ENCODE measurements at regions not wholly inside any gene's neighbourhood (a gene's known extent, or its start where the extent isn't known, plus 50 kb on each side); places are given as distances from the start of the nearest gene placed in this dataset.

DNA sequence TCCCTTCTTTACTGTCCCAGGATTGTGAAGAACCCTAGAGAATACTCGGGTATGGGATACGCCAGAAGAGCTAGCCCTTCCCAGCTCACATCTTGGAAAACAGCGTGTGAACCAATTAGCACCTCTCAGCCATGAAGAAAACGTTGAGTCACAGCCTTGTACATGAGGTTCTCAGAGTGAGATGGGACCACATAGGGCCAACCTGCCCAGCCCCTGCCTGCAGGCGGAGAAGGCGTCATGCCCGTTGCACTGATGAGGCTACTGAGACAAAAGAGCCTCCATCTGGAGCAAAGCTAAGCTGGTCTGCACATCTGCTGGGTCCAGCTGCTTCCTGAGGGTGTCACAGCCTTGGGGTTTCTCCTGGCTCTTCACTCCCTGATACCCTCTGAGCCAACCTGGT is 92.2 kb downstream of the LBH start:
- H3K9me3 ChIP-seq (ENCODE audit: insufficient read depth, low read length) = no peaks in the 10 kb centered on the region
- no peaks in the 10 kb centered on the region for H3K27me3 ChIP-seq (ENCODE audit: low read length)
- no peak overlapping the region for H2AFZ ChIP-seq (ENCODE audit: low read depth, low read length, severe bottlenecking)
- H3K4me2 ChIP-seq (ENCODE audit: low read depth, low read length, poor library complexity, severe bottlenecking) = no peak overlapping the region
- H4K20me1 ChIP-seq (ENCODE audit: low read depth, low read length) = no peaks in the 10 kb centered on the region
- no peak overlapping the region for H3K4me3 ChIP-seq (ENCODE audit: insufficient read depth, low read length, poor library complexity, severe bottlenecking)
- no peaks in the 10 kb centered on the region for H3K36me3 ChIP-seq (ENCODE audit: low read length)
- TF ChIP-seq CTCF (IDR thresholded peaks at IDR 0.05; ENCODE audit: insufficient read depth, low read length, poor library complexity, severe bottlenecking) = no peak
- TF ChIP-seq EZH2phosphoT487 (conservative IDR thresholded peaks at IDR 0.05; ENCODE audit: low read length) = no peak
- no peaks in the 10 kb centered on the region for H3F3A ChIP-seq (ENCODE audit: insufficient read depth)
- H3K79me2 ChIP-seq (ENCODE audit: insufficient read depth, low read length) = no peaks in the 10 kb centered on the region
- H3K9ac ChIP-seq (ENCODE audit: low read length) = no peak overlapping the region
- H3K9me2 ChIP-seq (replicated peaks; ENCODE audit: insufficient read depth, low read length) = no peaks in the 10 kb centered on the region
- H3K27ac ChIP-seq (ENCODE audit: low read depth, low read length) = no peak overlapping the region

GRCh38 chr2:30324245-30324908 is 93.0 kb downstream of the LBH start:
- Histone ChIP-seq H4K20me1 (ENCODE audit: low read depth, low read length) (no peaks in the 10 kb centered on the region), H3K9me2 (replicated peaks; ENCODE audit: insufficient read depth, low read length) (no peaks in the 10 kb centered on the region), H2AFZ (ENCODE audit: low read depth, low read length, severe bottlenecking) (no peak overlapping the region), H3K9ac (ENCODE audit: low read length) (no peak overlapping the region), H3K4me2 (ENCODE audit: low read depth, low read length, poor library complexity, severe bottlenecking) (no peak overlapping the region), H3K36me3 (ENCODE audit: low read length) (no peaks in the 10 kb centered on the region), H3K9me3 (ENCODE audit: insufficient read depth, low read length) (no peaks in the 10 kb centered on the region), H3K27ac (ENCODE audit: low read depth, low read length) (no peak overlapping the region), H3K79me2 (ENCODE audit: insufficient read depth, low read length) (no peaks in the 10 kb centered on the region), H3K27me3 (ENCODE audit: low read length) (no peaks in the 10 kb centered on the region), H3F3A (ENCODE audit: insufficient read depth) (no peaks in the 10 kb centered on the region), H3K4me3 (ENCODE audit: insufficient read depth, low read length, poor library complexity, severe bottlenecking) (no peak overlapping the region)
- TF ChIP-seq CTCF (IDR thresholded peaks at IDR 0.05; ENCODE audit: insufficient read depth, low read length, poor library complexity, severe bottlenecking) = no peak
- no peak for TF ChIP-seq EZH2phosphoT487 (conservative IDR thresholded peaks at IDR 0.05; ENCODE audit: low read length)

- Histone ChIP-seq H3K4me3 (ENCODE audit: insufficient read depth, low read length, poor library complexity, severe bottlenecking) (no peak overlapping the region), H3F3A (ENCODE audit: insufficient read depth) (no peaks in the 10 kb centered on the region), H4K20me1 (ENCODE audit: low read depth, low read length) (no peaks in the 10 kb centered on the region), H2AFZ (ENCODE audit: low read depth, low read length, severe bottlenecking) (no peak overlapping the region), H3K4me2 (ENCODE audit: low read depth, low read length, poor library complexity, severe bottlenecking) (no peak overlapping the region), H3K9me2 (replicated peaks; ENCODE audit: insufficient read depth, low read length) (no peaks in the 10 kb centered on the region), H3K9me3 (ENCODE audit: insufficient read depth, low read length) (no peaks in the 10 kb centered on the region), H3K27me3 (ENCODE audit: low read length) (no peaks in the 10 kb centered on the region), H3K9ac (ENCODE audit: low read length) (no peak overlapping the region), H3K36me3 (ENCODE audit: low read length) (no peaks in the 10 kb centered on the region), H3K79me2 (ENCODE audit: insufficient read depth, low read length) (no peaks in the 10 kb centered on the region), H3K27ac (ENCODE audit: low read depth, low read length) (no peak overlapping the region)
- TF ChIP-seq EZH2phosphoT487 (conservative IDR thresholded peaks at IDR 0.05; ENCODE audit: low read length) (no peak), CTCF (IDR thresholded peaks at IDR 0.05; ENCODE audit: insufficient read depth, low read length, poor library complexity, severe bottlenecking) (no peak)
These were observed 94.4 kb downstream of the LBH start for GRCh38 chr2:30325600-30326328.
